ENCODE measurements at regions not wholly inside any gene's neighbourhood (a gene's known extent, or its start where the extent isn't known, plus 50 kb on each side); places are given as distances from the start of the nearest gene placed in this dataset.
A peak's percentile ranks its signal among the peaks of the same experiment; 100 is the strongest.

GRCh38 chr13:72534951-72535640 is 192.3 kb downstream of the MZT1 start:
- DNase-seq (ENCODE audit: low read depth in 2 of 2) = no peak

GRCh38 chr13:72530471-72530870 is 197.0 kb downstream of the MZT1 start:
- DNase-seq (ENCODE audit: low read depth in 2 of 2) = peak; percentile 37 to 47

GRCh38 chr13:72527333-72527732 is 200.1 kb downstream of the MZT1 start:
- no peak for DNase-seq (ENCODE audit: low read depth in 2 of 2)

GRCh38 chr13:72523593-72523992 is 203.8 kb downstream of the MZT1 start:
- DNase-seq (ENCODE audit: low read depth in 2 of 2) = no peak

- DNase-seq (ENCODE audit: low read depth in 2 of 2) = no peak
These were observed 204.4 kb downstream of the MZT1 start for GRCh38 chr13:72523049-72523448.

GRCh38 chr13:72521940-72522661 is 205.3 kb downstream of the MZT1 start:
- DNase-seq (ENCODE audit: low read depth in 2 of 2) = no peak

GRCh38 chr13:72514146-72514545 is 213.3 kb downstream of the MZT1 start:
- DNase-seq (ENCODE audit: low read depth in 2 of 2) = no peak

GRCh38 chr13:72508392-72508791 is 219.0 kb downstream of the MZT1 start:
- DNase-seq (ENCODE audit: low read depth in 2 of 2) = no peak

GRCh38 chr13:72507416-72508199 is 219.8 kb downstream of the MZT1 start:
- no peak for DNase-seq (ENCODE audit: low read depth in 2 of 2)

- no peak for DNase-seq (ENCODE audit: low read depth in 2 of 2)
These were observed 220.7 kb downstream of the MZT1 start for GRCh38 chr13:72506706-72507105.

GRCh38 chr13:72505376-72505775 is 222.1 kb downstream of the MZT1 start:
- no peak for DNase-seq (ENCODE audit: low read depth in 2 of 2)

- no peak for DNase-seq (ENCODE audit: low read depth in 2 of 2)
These were observed 223.1 kb downstream of the MZT1 start for GRCh38 chr13:72504131-72504841.

- no peak for DNase-seq (ENCODE audit: low read depth in 2 of 2)
These were observed 226.6 kb downstream of the MZT1 start for GRCh38 chr13:72500851-72501250.

- DNase-seq (ENCODE audit: low read depth in 2 of 2) = no peak
These were observed 231.7 kb downstream of the MZT1 start for GRCh38 chr13:72495681-72496080.

- no peak for DNase-seq (ENCODE audit: low read depth in 2 of 2)
These were observed 237.7 kb downstream of the MZT1 start for GRCh38 chr13:72489751-72490150.

GRCh38 chr13:72473321-72473720 is 254.1 kb downstream of the MZT1 start:
- no peak for DNase-seq (ENCODE audit: low read depth in 2 of 2)

GRCh38 chr13:72469906-72470305 is 257.5 kb downstream of the MZT1 start:
- DNase-seq (ENCODE audit: low read depth in 2 of 2) = no peak

GRCh38 chr13:72463561-72463960 is 263.9 kb downstream of the MZT1 start:
- DNase-seq (ENCODE audit: low read depth in 2 of 2) = peak in 1 of 2 experiments; percentile 8

- DNase-seq (ENCODE audit: low read depth in 2 of 2) = no peak
These were observed 264.7 kb downstream of the MZT1 start for GRCh38 chr13:72462726-72463125.

GRCh38 chr13:72462166-72462565 is 265.3 kb downstream of the MZT1 start:
- DNase-seq (ENCODE audit: low read depth in 2 of 2) = no peak

- DNase-seq (ENCODE audit: low read depth in 2 of 2) = no peak
These were observed 268.7 kb downstream of the MZT1 start for GRCh38 chr13:72458701-72459100.

- no peak for DNase-seq (ENCODE audit: low read depth in 2 of 2)
These were observed 270.3 kb downstream of the MZT1 start for GRCh38 chr13:72457151-72457550.

Measured in fibroblast of skin of left quadriceps (primary cell).